Thoracic aorta (tissue), 2 donors: ENCODE measurements at regions not wholly inside any gene's neighbourhood (a gene's known extent, or its start where the extent isn't known, plus 50 kb on each side); places are given as distances from the start of the nearest gene placed in this dataset.

Experiments
- ATAC-seq: fragments of 150-250 bp; one replicate; pipeline ENCODE4 v1.8.0; 2017; ENCODE audit warnings: low read depth; ENCODE audit not compliant: insufficient number of reproducible peaks, low FRiP score
- DNase-seq: peaks from one replicate; pipeline ENCODE4 v3.0.0-alpha.2; 2020; ENCODE audit warnings: low spot score
- H3K27ac ChIP-seq, 2 donors: fragments of 200-600 bp; sonication (generic); 1 replicate in 1 of 2; 2 replicates in 1 of 2; pipeline ENCODE4 v1.5.1; 2016; ENCODE audit warnings: mild to moderate bottlenecking in 2 of 2, moderate library complexity in 2 of 2
- H3K27me3 ChIP-seq: fragments of 200-600 bp; sonication (generic); replicated peaks from 2 replicates; pipeline ENCODE4 v1.6.0; 2016; ENCODE audit warnings: mild to moderate bottlenecking; ENCODE audit not compliant: insufficient read depth
- H3K36me3 ChIP-seq: fragments of 200-600 bp; sonication (generic); one replicate; pipeline ENCODE4 v1.5.1; 2016
- H3K4me1 ChIP-seq, 2 donors: fragments of 200-600 bp; sonication (generic); 1 replicate in 1 of 2; 2 replicates in 1 of 2; pipeline versions ENCODE4 v1.5.1 to v1.6.0; 2016; ENCODE audit warnings: low read depth in 2 of 2, mild to moderate bottlenecking in 1 of 2; ENCODE audit not compliant: control insufficient read depth in 1 of 2
- H3K4me3 ChIP-seq: fragments of 200-600 bp; sonication (generic); 2 replicates; pipeline ENCODE4 v1.5.1; 2016; ENCODE audit warnings: mild to moderate bottlenecking
- H3K9me3 ChIP-seq: fragments of 200-600 bp; sonication (generic); 2 replicates; pipeline ENCODE4 v1.5.1; 2016
- CTCF ChIP-seq: fragments of 200-600 bp; sonication (generic); IDR thresholded peaks from one replicate; pipeline ENCODE4 v1.5.1; 2019; ENCODE audit warnings: antibody characterized with exemption

DNA sequence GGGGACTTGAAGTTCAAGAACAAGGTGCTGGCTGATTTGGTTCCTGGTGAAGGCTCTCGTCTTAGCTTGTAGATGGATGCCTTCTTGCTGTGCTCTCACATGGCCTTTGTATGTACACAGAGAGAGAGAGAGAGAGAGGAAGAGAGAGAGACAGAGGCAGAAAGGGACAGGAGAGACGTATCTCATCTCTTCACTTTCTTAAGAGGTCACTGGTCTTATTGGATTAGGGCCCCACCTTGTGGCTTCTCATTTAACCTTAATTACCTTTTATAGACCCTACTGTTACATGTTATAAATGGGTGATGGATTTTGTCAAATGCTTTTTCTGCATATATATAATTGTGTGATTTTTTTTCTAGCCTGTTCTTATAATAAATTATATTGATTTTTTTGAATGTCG is 1444.2 kb downstream of the ADGRL3 start:
- Histone ChIP-seq H3K27me3 (no peaks in the 10 kb centered on the region), H3K9me3 (no peaks in the 10 kb centered on the region), H3K4me1 (no peaks in the 10 kb centered on the region), H3K27ac (no peak overlapping the region), H3K36me3 (no peaks in the 10 kb centered on the region), H3K4me3 (no peak overlapping the region)
- no peak for DNase-seq
- no peak for ATAC-seq
- TF ChIP-seq CTCF, result no peak

GRCh38 chr4:62640296-62640695 is 1440.2 kb downstream of the ADGRL3 start:
- ATAC-seq, result no peak
- DNase-seq, result no peak
- no peak for TF ChIP-seq CTCF
- H3K4me3 ChIP-seq, result no peak overlapping the region
- H3K27me3 ChIP-seq, result no peaks in the 10 kb centered on the region
- H3K36me3 ChIP-seq, result no peaks in the 10 kb centered on the region
- no peak overlapping the region for H3K27ac ChIP-seq
- no peaks in the 10 kb centered on the region for H3K4me1 ChIP-seq
- H3K9me3 ChIP-seq, result no peaks in the 10 kb centered on the region

- Histone ChIP-seq H3K27ac (no peak overlapping the region), H3K36me3 (no peaks in the 10 kb centered on the region), H3K27me3 (no peaks in the 10 kb centered on the region), H3K4me1 (no peaks in the 10 kb centered on the region), H3K9me3 (peaks cover 6% of the 10 kb centered on the region), H3K4me3 (no peak overlapping the region)
- DNase-seq (no peak), ATAC-seq (no peak)
- TF ChIP-seq CTCF, result no peak
These were observed 1427.5 kb downstream of the ADGRL3 start for GRCh38 chr4:62627671-62628070.

DNA sequence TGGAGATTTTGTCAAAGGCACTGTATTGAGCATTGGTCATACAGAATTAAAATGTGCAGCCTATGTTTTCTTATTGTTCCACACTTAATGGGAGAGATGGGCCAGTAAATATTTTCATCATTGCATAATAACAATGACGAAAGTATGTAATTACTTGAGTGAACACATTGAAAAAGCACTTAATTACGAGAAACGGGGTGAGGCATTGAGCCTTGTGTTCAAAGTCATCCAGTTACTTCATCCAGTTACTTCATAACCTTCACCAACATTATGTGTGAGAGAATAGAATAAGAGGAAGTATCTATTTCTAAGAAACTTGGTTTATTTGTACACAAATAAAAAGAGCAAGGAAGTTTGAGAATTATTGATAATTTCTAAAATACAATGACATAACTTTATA is 1427.0 kb downstream of the ADGRL3 start:
- no peak for DNase-seq
- Histone ChIP-seq H3K27me3 (no peaks in the 10 kb centered on the region), H3K4me3 (no peak overlapping the region), H3K36me3 (no peaks in the 10 kb centered on the region), H3K9me3 (peaks cover 6% of the 10 kb centered on the region), H3K4me1 (no peaks in the 10 kb centered on the region), H3K27ac (no peak overlapping the region)
- no peak for TF ChIP-seq CTCF
- no peak for ATAC-seq

DNA sequence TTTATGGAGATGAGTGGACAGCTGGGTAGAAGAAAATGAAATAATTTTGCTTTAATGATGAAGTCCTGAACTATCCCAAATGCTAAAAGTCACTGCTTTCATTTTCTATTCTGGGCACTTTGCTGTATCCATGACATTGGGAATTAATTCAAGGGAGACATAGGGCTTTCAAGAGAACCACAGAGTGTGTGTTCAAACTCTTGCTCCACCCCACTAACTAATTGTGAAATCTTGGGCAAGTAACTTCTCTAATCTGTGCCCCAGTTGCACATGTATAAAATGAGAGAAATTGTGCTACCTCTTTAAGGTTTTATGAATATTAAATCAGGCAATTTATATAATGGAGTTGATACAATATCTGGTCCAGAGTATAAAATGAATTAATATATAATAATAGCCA is 1422.0 kb downstream of the ADGRL3 start:
- DNase-seq (no peak), ATAC-seq (no peak)
- TF ChIP-seq CTCF, result no peak
- Histone ChIP-seq H3K4me1 (no peaks in the 10 kb centered on the region), H3K4me3 (no peak overlapping the region), H3K9me3 (no peaks in the 10 kb centered on the region), H3K36me3 (no peaks in the 10 kb centered on the region), H3K27me3 (no peaks in the 10 kb centered on the region), H3K27ac (no peak overlapping the region)
